ENCODE measurements at regions not wholly inside any gene's neighbourhood (a gene's known extent, or its start where the extent isn't known, plus 50 kb on each side); places are given as distances from the start of the nearest gene placed in this dataset.

DNA sequence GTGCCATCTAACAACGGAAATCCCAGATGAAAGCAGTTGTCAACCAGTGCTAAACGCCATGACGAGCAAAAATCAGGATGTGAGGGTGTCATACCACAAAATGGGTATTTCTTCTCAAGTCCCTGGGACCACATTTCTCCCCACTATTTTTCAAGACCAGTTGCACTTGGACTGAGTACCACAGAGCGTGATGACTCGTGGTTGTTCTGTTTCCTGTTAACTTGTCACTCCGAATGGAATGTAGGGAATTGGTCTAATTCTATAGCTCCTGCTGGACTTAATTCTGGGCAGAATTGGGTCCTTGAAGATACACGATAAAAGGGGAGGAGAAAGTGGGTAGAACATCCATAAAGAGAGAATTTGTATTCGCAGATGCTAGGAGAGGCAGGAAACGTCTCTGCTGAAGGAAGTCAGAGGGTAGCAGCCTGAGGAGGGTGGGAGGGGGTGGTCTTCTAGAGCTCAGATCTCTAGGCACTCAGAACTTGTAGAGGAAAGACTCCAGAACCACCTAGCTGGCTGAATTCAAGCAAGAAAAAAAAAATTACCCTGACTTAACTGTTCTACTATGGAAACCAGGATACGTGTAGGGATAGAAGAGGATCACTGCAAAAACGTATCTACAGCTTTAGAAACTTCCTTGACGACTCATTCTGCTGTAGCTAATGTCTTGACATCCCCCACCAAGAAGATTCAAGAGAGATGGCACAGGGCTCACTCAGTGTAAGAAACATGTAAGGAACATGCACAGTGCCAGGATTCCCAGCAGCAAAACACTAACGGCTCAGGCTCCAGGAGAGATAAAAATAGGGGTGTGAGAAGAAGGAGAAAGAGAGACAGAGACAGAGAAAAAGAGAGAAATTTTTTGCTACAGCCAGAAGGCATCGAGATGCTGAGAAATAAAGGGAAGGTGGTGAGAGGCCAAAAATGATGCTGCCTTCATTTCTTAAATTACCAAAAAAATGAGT lies 494.7 kb downstream of the CD83 start:
- intact Hi-C loops (cut with DNase I): no loop called here
- no peak for DNase-seq

DNA sequence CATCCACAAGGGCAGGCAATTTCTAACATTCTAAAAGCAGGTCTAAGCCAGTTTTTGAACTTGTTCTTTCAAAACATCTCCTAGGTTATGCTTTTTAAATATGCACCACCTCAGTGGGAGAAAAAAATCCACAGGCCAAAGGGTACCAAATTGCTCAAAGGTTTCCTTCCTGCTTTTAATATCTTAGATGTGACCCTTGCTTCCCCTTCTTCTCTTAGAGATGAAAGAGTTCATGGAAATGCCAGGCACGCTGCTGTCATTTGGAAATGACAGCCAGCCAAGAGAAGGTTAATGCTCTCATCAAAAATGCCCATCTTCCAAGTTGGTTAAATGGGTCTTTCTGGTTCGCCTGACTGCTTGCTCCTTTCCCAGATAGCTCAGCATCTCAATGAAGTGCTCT lies 497.1 kb downstream of the CD83 start:
- no peak for DNase-seq
- intact Hi-C loops (cut with DNase I): no loop called here

DNA sequence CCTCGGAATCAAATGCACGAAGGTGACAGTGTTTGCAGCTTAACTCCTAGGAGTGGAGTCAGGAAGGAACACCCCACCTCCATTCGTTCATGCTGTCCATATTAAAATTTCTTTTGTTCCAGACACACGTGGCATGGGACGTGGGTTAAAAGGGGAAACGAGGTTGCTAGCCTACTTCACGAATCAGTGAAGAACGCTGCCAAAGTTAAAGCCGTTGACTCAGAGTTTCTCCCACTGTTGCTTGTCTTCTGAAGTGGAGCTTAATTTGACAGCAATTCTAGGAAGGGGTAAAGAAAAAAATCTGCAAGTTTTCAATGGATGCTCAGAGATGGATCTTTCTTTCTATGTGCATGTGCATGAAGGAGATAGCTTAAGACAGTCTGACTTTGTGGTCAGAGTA lies 499.1 kb downstream of the CD83 start:
- intact Hi-C loops (cut with DNase I): no loop called here
- DNase-seq: no peak

DNA sequence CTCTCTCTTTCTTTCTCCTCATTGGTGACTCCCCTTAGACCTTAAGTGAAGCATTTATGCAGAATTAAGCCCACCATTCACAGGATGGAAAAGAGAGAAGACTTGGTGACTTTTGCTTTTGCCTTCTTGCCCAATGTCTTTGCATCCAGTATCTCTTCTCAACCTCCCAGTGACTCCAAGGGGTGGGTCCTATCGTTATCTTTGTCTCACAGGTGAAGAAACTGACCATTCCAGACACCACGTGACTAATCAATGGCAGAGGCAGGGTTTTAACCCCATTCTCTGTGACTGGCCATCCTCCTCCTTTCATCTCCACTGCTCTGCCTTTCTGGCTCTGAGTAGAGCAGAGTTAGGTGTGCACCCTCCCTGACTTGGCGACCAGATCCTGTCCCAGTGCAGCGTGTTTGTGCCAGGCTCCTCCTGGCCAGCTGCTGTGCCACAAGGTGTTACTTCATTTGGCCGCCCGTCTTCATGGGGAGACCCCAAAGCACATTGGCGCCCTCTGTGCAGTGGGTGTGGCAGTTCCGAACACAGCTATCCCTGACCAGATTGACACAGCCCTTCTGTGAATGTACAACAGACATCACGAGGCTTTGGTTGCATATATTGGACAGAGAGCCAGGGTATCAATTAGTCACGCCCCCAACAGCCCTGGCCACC lies 501.3 kb downstream of the CD83 start:
- intact Hi-C loops (cut with DNase I): no loop called here
- no peak for DNase-seq

DNA sequence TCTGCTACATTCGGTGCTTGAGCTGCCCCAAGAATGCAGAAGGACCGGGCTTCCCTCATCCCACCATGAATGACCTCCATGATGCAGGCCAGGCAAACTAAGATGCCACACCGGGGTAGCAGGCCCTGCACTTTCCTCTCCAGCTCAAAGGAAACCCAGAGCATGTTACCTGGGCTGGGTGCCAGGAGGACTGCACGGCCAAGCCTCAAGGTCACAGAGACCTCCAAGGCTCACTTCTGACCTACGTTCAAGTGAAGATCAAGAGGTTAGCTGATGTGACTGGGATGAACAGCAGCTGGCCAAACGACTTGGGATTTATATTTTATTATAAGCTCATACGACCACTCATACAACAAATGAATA lies 501.8 kb downstream of the CD83 start:
- intact Hi-C loops (cut with DNase I): no loop called here

DNA sequence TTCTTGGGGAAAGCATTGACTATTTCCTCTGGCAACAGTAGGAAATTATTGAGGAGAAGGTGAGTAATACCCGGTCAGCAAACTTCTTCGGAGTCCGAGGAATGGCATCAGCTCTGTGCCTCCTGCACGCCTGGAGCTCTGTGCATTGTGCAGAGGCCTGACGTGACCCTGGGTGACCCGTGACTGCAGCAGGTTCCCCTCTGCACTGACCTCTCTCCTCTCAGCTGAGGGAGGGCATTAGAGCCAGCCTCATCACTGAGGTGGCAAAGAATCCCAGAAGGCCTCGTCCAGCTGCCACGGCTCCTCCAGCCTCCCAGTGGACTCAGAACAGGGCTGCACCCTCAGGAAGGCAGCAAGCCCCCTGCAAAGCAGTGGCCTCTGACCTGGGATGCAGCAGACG lies 502.9 kb downstream of the CD83 start:
- intact Hi-C loops (cut with DNase I): no loop called here
- no peak for DNase-seq

More for the DNA sequence above, 501.8 kb downstream of the CD83 start:
- no peak for DNase-seq

DNA sequence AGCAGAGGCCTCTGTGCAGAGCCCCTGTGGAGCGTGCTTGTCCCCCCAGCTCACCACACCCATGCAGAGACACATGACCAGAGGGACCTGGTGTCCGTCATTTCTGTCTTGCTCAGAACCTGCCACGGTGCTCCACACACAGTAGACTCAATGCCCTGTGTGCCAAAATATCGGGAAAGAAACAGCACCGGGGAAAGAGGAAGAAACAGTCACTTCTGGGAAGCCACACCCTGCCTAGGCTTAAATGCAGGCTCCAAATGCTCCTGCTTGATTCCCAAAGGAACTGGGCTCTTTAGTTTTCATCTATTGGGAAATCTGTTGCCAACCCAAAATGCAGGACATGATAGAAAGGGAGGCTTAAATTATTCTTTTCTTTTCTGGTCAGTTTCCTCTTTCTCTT lies 503.9 kb downstream of the CD83 start:
- no peak for DNase-seq
- intact Hi-C loops (cut with DNase I): no loop called here

DNA sequence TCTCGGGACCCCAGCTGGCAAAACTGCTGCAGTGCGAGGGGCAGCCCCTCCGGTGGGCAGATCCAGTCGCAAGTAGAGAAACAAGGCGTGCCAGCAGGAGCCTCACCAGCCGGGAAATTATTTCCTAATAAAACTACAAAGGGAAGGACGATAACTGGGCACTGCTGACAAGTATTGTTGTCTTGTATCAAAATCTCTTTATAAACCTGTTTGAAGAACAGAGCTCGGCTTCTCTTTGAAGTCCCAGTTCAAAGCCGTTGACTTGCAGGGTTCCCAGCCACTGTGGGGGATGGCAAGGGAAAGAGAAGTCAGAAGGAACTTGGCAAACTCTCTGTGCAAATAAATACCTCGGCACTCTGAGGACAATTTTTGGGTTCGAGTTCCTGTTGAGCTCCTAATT lies 504.5 kb downstream of the CD83 start:
- DNase-seq: no peak
- intact Hi-C loops (cut with DNase I): no loop called here

DNA sequence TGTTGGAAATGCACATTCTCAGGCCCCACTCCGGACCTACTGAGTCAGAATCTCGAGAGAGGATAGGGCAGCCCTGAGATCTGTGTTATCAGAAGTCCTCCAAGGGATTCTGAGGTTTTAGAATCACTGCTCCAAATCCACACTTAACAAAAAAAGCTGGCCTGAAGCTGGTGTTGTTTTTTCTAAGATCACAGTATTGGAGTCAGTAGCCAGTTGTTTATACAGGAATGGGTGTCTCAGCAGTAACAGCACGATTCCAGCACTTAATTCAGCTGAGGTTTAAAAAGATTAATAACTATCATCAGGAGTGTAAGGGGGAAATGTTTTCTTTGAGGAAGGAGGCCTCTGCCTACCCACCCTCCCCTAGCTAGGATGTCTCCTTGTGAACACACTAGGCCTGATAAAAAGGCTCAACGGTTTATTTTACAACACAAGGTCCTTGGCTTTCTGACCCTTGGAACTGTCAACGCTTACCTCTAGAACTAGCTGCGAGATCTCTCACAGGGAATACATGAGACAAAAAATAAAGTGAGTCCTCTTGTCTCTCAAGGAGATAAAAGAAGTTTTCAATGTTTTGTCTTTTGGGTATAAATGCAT lies 505.4 kb downstream of the CD83 start:
- no peak for DNase-seq
- intact Hi-C loops (cut with DNase I): no loop called here

DNA sequence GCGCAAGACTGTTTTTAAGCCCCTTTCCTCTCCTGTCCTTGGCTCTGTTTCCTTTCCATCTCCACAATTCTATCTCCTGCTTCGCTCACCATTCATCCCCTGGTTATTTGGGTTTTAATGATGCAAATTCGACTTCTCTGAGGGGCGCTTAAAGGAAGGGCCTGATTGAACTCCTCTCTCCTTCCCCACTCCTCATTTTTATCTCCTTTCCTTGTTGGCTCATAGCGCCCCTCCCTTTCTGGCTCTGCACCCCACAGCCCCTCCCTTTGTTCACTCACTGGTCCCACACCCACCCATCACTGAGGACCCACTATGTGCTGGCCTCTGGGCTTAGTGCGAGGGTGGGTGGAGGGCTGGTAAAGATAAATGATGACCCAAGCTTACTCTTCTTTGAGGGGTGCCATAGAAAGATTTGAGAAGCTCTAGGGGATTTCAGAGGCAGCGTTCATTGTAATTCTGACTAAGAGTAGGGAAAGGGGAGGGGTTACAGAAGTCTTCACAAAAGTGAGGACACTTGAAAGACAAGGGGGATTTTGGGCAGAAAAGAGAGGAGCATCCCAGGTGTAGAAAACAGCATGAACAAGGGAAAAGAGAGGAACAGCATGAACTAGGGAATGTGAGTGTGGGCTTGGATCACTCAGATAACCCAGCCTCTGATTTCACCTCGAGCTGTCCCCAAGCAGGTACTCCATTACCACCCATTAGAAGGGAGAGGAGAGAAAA lies 507.8 kb downstream of the CD83 start:
- DNase-seq: no peak
- intact Hi-C loops (cut with DNase I): no loop called here

DNA sequence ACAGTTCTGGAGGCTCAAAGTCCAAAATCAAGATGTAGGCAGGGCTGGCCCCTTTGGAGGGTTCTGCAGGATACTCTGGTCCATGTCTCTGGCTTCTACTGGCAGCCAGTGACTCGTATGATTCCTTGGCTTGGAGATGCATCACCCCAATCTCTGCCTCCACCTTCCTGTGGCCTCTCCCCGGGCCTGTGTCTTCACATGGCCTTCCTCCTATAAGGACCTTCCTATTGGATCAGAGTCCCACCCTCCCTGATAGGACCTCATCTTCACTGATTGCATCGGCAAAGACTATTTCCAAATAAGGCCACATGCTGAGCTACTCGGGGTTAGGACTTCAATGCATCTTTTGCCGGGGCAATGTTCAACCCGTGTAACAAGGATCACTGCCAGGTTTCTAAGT lies 509.0 kb downstream of the CD83 start:
- no peak for DNase-seq
- intact Hi-C loops (cut with DNase I): no loop called here

DNA sequence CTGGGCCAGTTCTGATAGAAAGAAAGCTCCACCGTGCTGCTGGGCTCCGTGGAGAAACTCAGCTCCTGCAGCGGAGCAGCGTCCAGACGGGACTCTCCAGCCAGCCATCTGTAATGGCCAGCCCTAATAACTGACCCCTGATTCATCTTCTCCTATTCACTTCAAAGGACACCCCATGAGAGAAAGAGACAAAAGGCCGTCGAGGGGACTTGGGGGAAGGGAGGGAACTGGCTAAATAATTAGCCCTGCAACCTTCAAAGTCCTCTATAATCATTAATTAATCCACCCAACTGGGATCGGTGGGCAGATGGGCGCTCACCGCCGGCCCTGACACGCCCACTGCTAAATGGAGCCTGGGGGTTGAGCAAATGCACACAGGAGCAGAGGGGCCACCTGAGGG lies 512.4 kb downstream of the CD83 start:
- intact Hi-C loops (cut with DNase I): no loop called here
- DNase-seq: no peak

DNA sequence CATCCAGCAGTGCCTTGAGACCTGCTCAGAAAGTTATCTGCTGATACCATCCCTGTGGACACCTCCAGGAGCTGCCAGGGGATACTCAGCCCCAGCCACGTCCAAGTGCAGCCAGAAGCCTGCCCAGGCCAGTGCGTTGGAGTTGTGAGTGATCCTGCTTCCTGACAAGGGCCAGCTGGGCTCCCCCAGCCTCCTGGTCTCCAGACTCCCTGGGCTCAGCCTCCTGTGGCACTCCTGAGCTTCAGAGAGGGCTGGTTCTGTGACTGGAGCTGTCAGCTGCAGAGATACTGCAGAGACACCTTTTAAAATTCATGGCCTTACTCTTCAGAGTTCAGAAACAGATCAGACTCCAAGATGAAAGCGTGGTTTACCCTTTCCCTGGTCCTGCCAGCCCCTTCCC lies 515.9 kb downstream of the CD83 start:
- intact Hi-C loops (cut with DNase I): no loop called here
- no peak for DNase-seq

DNA sequence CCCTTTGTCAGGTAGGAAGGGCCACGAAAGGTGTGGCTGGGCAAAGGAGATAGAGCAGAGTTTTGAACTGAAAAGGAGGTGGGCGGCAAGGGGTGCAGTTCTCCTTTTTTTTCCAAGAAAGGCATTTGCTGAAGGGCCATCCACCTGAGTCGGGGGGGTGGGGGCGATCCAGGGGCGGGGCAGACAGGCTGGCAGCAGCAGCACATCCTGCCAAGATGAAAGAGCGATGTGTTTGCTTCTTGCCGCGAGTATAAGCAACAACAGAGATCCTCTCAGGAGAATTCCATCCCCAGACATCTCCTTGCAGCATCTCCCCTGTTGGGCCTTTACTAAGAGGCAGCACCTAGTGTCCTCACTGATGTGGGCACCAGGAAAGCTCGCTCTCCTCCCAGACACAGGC lies 516.5 kb downstream of the CD83 start:
- intact Hi-C loops (cut with DNase I): no loop called here
- no peak for DNase-seq

DNA sequence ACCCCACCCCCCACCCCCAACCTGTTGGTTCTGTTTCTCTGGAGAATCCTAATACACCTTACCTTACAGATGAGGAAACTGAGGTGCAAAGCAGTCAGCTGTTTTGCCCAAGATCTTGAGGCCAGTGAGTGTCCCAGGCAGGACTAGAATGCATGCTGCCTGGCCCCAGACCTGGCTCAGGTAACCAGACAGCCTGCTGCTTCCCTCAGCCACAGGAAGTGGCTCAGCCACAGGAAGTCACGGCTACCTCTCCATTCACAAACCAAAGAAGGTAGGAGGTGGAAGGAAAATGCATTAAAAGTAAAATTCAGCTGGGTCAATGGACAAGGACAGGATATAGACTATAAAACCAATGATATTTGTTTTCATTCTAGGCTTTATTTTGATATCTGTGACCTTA lies 517.6 kb downstream of the CD83 start:
- no peak for DNase-seq
- intact Hi-C loops (cut with DNase I): no loop called here

DNA sequence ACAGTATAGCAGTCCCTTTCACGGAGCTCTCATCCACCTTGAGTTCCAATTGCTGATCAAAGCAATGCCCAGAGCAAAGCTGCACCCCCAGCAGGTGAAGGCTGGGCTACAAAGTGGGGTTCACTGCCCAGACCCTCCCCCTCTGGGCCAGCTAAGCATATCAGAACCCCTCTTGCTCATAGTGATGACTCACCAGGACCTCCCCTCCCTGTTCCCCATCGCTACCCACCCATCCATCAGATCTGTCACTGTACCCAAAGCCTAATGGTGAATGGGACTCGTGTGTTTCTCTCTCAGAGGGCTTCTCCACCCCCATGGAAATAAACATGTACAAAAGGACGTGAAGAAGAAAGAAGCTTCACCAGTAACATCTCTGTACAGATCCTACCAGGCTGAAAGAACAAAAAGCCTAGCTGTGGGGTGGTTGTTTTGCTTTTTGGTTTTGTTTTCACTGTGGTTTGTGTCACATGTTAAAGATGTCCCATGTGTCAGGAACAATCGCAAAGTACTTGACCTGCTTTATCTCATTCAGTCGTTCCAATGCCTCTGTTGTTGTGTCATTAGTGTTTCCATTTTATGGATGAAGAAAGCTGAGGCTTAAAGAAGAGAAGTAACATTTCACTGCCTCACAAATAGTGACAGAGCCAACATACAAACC lies 518.5 kb downstream of the CD83 start:
- no peak for DNase-seq
- intact Hi-C loops (cut with DNase I): no loop called here

DNA sequence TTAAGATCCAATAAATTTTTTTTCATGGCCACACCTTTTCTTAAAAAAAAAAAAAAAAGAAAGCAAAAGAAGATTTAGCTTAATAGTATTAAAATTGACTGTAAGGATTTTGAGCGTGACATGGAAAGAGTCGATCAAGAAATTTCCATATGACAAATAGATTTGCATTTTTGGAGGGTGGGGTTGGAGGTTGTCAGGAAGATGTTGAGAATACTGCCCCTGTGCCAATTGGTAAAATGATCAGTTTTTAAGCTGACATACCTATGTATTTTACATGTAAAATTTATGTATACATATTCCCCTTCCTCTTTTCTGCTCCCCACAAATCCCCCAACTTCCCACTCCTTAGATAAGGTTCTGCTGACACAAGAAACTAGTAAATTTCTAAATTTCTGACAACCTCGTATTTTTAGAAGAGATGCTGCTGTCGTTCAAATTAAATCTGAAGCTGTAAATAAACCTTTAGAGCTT lies 520.9 kb downstream of the CD83 start:
- intact Hi-C loops (cut with DNase I): no loop called here
- no peak for DNase-seq

DNA sequence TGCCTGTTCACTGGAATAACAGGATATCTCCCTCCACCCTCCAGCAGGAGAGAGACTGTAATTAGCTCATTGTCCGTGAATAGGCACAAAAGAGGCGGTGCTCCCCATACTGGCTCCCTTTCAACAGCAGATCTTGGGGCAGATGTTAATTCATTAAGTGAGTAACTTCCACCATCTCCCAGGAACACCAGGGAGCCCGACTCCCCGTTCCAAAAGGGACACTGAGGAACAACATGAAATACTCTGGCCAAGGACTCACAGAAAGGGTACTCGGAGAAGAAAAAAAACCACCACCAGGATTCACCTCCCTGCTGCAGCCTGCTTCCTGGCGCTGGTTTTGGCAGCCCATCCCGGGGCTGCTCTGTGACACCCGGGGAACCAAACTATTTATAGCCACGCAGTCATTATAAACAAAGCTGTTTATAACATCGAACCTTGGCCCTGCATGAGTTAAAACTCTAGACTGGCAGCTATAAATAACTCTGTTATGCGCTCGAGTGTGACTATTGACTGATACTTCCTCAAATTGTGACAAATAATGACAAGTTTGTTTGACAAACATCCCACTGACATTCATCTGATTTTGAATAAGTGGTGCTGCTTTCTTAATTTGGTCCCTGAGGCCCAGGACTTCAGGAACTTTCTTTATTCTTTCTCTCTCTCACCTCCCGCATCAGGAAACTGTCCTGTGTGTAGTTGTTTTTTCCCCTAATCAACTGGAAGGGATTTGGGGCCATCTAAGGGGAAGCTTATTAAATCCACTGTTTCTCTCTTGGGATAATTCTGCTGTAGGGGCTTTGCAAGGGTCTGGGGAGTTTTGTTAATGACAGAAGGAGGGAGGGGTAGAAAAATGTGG lies 521.6 kb downstream of the CD83 start:
- no peak for DNase-seq
- intact Hi-C loops (cut with DNase I): no loop called here

DNA sequence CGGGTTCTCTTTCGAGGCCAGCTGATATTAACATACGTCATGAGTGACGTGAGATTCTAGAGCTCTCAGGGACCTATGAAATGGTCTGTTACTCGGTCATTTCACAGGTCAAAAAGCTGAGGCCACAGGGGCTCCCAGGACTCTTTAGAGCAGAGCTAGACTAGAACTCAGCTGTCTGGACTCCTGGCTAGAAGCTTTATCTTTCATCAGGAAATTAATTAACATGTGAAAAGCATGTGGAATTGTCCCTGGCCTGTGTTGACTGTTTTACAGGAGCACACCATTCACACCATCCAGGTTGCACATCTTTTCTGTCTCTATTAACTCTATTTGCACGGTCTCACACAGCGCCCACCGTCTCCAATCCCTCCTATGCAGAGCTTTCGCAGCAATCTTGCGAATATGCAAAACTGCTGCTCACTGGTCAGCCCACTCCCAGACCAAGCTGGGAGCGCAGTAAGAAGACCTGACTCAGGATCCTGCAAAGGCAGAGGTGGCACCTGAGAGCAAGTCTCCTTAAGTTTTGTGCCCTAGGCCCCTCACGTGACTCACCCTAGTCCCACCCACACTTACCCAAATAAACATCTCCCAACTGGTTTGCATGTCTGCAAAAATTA lies 522.5 kb downstream of the CD83 start:
- intact Hi-C loops (cut with DNase I): no loop called here
- no peak for DNase-seq

Measured in posterior cingulate gyrus (tissue), 11 donors.